ENCODE measurements at regions not wholly inside any gene's neighbourhood (a gene's known extent, or its start where the extent isn't known, plus 50 kb on each side); places are given as distances from the start of the nearest gene placed in this dataset.
A peak's percentile ranks its signal among the peaks of the same experiment; 100 is the strongest.

DNA sequence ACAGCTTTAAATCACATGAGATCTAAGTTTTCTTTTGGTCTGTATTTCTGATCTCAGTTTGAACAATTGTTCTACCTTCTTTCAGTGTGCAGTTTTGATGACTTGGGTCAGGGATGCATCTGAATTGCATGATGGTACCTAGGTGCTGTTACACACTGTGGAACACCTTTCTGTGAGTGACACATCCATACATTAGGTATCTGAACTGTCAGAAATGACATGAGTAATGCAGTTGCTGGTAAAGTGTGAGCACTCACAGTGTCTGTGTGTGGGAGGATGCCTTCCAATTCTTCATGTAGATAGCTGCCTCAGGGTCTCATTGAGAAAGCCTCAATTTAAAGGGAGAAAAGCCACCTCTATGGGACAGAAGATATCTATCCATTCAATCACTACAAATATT, 411.9 kb downstream of the PPARGC1A start:
- H3K27ac ChIP-seq (replicated peaks): no peak overlapping the region
- H3K9me3 ChIP-seq (replicated peaks): peaks cover 2% of the 10 kb centered on the region
- DNase-seq: no peak
- no peaks in the 10 kb centered on the region for H3K4me1 ChIP-seq
- H3K4me3 ChIP-seq: no peak overlapping the region
- intact Hi-C loops (cut with micrococcal nuclease): no loop called here
- TF ChIP-seq, protein P1, sequence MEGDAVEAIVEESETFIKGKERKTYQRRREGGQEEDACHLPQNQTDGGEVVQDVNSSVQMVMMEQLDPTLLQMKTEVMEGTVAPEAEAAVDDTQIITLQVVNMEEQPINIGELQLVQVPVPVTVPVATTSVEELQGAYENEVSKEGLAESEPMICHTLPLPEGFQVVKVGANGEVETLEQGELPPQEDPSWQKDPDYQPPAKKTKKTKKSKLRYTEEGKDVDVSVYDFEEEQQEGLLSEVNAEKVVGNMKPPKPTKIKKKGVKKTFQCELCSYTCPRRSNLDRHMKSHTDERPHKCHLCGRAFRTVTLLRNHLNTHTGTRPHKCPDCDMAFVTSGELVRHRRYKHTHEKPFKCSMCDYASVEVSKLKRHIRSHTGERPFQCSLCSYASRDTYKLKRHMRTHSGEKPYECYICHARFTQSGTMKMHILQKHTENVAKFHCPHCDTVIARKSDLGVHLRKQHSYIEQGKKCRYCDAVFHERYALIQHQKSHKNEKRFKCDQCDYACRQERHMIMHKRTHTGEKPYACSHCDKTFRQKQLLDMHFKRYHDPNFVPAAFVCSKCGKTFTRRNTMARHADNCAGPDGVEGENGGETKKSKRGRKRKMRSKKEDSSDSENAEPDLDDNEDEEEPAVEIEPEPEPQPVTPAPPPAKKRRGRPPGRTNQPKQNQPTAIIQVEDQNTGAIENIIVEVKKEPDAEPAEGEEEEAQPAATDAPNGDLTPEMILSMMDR (IDR thresholded peaks at IDR 0.05; ENCODE audit: borderline replicate concordance): no peak
- H3K27me3 ChIP-seq (ENCODE audit: low read depth): no peaks in the 10 kb centered on the region
- H3K36me3 ChIP-seq: no peaks in the 10 kb centered on the region

DNA sequence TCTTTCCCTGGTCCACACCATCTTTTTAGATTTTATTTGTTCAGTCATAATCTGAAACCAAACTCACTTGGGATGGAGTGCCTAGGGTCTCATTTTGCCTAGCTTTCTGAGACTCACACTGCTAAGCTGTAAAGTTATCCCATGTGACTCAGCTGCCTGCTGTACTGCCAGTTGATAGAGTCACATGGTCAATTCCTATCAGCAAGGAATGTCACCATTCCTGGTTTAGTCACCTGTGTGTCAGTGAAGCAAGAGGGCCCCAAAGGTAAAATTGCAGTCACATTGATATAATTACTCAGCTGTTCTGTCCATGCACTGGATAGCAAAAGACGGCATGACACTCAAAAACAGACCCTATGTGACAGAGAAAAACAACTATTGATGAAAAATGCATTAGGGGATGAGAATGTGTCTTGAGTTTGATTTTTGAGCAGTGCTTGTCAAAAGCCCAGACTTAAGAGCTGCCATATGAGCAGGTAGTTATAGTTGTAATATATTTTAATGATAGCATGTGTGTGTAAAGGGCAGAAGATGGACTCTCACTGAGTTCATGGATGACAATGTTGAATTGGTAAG, 413.2 kb downstream of the PPARGC1A start:
- Histone ChIP-seq H3K4me1 (no peaks in the 10 kb centered on the region), H3K4me3 (no peak overlapping the region), H3K9me3 (replicated peaks) (peaks cover 7% of the 10 kb centered on the region), H3K27ac (replicated peaks) (no peak overlapping the region), H3K36me3 (no peaks in the 10 kb centered on the region), H3K27me3 (ENCODE audit: low read depth) (no peaks in the 10 kb centered on the region)
- intact Hi-C loops (cut with micrococcal nuclease): no loop called here
- TF ChIP-seq, protein P1 (IDR thresholded peaks at IDR 0.05; ENCODE audit: borderline replicate concordance): no peak
- no peak for DNase-seq

DNA sequence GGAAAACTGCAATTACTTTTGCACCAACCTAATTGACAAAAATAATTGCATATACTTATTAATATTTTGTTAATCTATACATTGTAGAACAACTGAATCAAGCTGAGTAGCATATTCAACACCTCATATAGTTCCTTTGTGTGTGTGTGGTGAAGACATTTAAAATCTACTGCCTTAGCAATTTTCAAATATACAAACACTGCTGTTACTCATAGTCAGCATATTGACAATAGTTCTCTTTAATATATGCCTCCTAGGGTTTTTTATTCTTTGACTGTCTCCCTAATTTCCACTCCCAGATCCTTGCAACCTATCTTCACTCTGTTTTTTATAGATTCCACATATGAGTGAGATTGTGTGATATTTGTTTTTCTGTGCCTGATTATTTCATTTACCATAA, 426.8 kb downstream of the PPARGC1A start:
- no peak for DNase-seq
- Histone ChIP-seq H3K27ac (replicated peaks) (no peak overlapping the region), H3K4me1 (no peaks in the 10 kb centered on the region), H3K4me3 (no peak overlapping the region), H3K36me3 (no peaks in the 10 kb centered on the region), H3K9me3 (replicated peaks) (peaks cover 29% of the 10 kb centered on the region), H3K27me3 (ENCODE audit: low read depth) (no peaks in the 10 kb centered on the region)
- intact Hi-C loops (cut with micrococcal nuclease): no loop called here
- TF ChIP-seq, protein P1 (IDR thresholded peaks at IDR 0.05; ENCODE audit: borderline replicate concordance): no peak

DNA sequence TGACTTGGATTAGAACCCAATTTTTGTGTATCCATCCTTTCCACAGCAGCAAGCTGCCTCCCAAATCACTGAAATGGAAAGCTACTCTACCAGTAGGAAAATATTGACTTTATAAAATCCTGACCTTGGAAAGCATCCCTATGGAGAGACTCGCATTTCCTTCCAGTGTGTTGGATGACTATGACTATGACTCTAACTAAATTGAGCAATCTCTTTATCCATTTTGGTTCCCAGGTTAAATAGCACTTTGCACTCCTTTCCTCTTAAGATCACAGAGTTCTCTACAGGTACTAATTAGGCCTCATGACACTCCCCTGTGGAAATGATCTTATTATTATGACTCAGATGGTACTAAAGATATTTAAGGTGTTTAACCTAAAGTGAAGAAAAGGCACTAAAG, 431.8 kb downstream of the PPARGC1A start:
- no peaks in the 10 kb centered on the region for H3K9me3 ChIP-seq (replicated peaks)
- no peaks in the 10 kb centered on the region for H3K36me3 ChIP-seq
- DNase-seq: no peak
- H3K4me1 ChIP-seq: peaks cover 17% of the 10 kb centered on the region
- no peaks in the 10 kb centered on the region for H3K27me3 ChIP-seq (ENCODE audit: low read depth)
- no peak overlapping the region for H3K4me3 ChIP-seq
- intact Hi-C loops (cut with micrococcal nuclease): no loop called here
- TF ChIP-seq, protein P1 (IDR thresholded peaks at IDR 0.05; ENCODE audit: borderline replicate concordance): no peak
- no peak overlapping the region for H3K27ac ChIP-seq (replicated peaks)

DNA sequence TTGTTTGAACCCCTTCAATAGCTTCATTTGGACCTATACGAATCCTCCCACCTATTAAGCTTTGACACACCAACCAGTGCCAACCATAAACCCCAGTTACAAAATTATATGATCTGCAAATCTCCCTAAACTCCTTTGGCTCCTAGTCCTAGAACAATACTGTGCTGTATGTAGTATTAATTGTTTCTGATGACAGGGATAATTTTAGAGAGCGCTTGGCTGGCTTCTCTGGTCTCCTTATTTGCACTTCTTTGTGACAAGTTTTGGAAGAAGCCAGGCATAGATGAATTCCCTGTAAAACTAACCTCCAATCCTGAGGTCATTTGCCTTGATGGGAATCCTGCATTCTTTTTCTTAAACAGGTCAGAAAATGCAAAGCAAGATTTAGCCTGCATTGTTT, 433.0 kb downstream of the PPARGC1A start:
- DNase-seq: no peak
- no peak overlapping the region for H3K4me3 ChIP-seq
- H3K36me3 ChIP-seq: no peaks in the 10 kb centered on the region
- intact Hi-C loops (cut with micrococcal nuclease): no loop called here
- H3K27ac ChIP-seq (replicated peaks): peak overlapping the region; percentile 65
- TF ChIP-seq, protein P1 (IDR thresholded peaks at IDR 0.05; ENCODE audit: borderline replicate concordance): no peak
- H3K9me3 ChIP-seq (replicated peaks): no peaks in the 10 kb centered on the region
- peaks cover 17% of the 10 kb centered on the region for H3K4me1 ChIP-seq
- H3K27me3 ChIP-seq (ENCODE audit: low read depth): no peaks in the 10 kb centered on the region
